GM21390 (cell line): ENCODE measurements at regions not wholly inside any gene's neighbourhood (a gene's known extent, or its start where the extent isn't known, plus 50 kb on each side); places are given as distances from the start of the nearest gene placed in this dataset.

Source experiments
- ATAC-seq: cut with Tn5 transposase; IDR thresholded peaks from one replicate; pipeline ENCODE4 v1.9.1; 2021; ENCODE audit not compliant: unreplicated experiment

DNA sequence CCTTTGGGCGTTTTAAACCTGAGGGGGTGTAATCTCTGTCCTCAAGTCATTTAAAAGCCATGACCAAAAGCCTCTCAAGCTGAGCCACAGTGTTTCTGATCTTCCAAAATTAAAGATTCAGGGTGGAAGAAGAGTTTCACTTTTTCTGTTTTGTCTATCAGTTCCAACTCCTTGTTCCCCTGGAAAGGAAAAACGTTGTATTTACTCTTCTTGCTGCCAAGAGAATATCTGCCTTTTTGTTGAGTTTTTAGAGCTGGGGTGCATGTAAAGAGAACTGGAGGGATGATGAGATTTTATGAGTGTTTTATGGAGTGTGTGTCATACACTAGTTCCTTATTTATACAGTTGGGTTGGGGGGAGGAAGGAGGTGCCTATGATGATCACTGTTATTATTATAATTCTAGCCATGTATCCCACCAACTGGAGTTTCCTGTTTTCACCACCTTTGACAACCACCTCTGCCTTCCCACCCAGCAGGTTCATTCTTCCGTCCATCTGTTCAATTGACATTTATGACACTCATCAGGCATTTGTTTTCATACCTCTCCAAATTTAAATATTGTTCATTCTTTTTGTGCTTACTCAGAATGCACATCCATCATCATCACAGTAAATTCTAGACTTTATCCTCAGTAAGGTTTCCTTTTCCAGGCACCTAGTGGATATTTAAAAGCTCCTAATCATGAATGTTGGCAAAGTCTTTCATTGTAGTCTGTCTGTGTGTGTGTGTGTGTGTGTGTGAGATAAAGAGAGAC lies 97.9 kb upstream of the MPDZ start:
- no peak for ATAC-seq

GRCh38 chr9:13372510-13372909 lies 93.0 kb upstream of the MPDZ start:
- no peak for ATAC-seq

DNA sequence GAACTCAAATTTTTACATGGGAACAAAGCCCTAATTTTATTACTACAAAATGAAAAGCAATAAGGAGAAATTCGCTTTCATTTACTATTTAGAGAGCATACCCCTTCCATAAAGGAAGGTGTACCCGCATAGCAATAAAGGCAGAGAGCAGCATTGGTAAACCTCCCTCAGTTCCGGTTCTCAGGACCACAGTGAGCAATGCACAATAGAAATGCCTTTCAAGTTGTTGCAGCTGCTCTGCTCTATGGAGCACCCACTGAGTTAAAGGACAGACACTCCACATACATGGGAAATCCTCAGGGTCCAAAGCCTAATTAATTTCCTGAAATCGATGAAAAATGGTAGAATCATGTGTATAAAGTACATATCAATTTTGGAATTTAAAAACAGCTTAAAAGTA lies 89.9 kb upstream of the MPDZ start:
- no peak for ATAC-seq

GRCh38 chr9:13367784-13368183 lies 88.3 kb upstream of the MPDZ start:
- ATAC-seq: no peak

DNA sequence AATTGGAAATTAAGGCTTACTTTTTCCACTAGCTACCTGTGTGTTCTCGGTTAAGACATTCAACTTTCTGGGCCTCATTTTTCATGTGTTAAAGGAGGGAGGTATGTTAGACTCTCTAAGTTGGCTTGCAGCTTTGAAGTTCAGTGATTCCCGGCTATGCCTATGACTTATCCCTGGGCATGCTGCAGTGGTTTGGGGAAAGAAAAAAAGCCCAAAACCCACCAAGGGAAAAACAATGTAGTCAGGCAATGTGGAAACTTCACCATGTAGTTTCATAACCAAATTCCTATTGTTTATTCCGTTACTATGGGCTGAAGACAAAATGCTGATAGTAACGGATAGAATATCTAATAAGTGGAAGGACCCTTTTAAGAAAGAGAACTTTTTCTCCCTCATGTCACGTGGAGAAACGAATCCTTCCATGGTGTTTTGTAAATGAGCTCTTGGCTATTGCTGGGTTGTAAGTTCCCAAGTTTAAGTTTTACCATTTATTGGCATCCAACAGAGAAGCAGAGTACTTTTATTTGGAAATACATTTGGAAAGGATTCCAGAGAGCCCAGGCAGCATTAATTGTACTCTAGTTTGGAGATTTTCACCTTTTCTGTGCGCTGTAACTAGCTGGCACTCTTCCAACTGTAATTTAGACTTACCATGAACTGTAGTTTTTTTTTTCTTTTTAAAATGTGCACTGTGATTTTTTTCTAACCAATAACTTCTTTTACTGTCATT lies 84.9 kb upstream of the MPDZ start:
- ATAC-seq: no peak

GRCh38 chr9:13361076-13361475 lies 81.6 kb upstream of the MPDZ start:
- ATAC-seq: no peak

- no peak for ATAC-seq
Observed at GRCh38 chr9:13360188-13360587, 80.7 kb upstream of the MPDZ start.

GRCh38 chr9:13358128-13358527 lies 78.6 kb upstream of the MPDZ start:
- ATAC-seq: no peak

DNA sequence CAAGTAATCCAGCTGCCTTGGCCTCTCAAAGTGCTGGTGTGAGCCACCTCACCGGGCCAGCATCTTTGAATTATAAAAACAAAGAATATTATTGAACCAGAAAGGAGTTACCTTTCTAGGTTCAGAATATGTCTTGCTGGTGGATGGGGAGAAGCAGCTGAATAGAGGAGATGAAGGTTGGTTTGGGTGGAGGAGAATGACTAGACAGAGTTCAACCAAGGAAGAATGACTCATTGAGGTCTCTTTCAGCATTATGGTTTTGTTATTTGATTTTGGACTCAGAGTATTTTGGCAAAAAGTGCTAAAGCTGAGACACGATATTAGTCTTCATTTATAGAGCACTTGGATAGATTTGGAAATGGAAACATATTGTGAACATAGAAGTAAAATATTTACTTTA lies 75.2 kb upstream of the MPDZ start:
- no peak for ATAC-seq

GRCh38 chr9:13352451-13352979 lies 73.0 kb upstream of the MPDZ start:
- ATAC-seq: peak; percentile 64

DNA sequence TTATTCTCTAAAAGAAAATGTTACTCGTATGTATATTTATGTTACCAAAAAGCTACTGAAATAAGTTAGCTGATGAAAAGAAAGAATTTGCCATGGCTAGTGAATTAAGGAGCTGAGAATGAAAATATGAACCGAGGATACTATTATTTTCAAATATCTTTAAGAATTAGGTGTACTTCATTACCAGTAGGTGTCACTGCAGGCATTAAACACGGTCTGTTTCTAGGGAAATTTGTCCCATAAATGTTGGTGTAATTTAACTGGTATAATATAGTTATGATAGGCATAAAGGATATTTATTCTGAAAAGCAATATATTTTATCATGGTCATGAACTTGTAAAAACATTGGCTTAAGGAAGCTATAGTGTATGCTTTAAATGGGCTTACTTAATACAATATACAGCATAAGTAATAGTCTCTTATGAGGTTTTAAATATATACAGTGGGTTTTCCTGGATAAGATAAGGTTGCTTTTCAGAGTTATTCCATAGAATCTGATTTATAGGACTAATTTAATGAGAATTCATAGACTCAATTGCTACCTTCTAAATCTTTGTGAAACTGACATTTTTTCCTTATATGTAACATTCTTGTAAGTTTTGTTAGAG lies 72.4 kb upstream of the MPDZ start:
- no peak for ATAC-seq

DNA sequence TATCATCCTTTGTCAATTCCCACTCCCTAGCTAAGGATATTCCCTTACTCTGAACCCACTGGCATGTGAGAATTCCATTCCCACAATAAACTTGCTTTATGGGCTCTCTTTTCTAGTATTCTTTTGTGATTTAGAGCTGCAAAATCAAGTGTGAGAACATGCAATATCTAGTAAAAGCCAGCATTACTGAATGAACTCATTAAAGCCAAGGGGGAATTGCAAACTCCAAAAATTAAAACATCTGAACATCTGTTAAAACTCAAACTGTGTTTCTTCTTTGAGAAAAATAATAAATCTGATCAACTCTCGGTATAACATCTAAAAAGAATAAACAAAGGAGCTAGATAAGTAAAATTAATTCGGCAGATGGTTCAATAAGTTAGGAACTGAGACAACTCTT lies 53.1 kb upstream of the MPDZ start:
- ATAC-seq: no peak

DNA sequence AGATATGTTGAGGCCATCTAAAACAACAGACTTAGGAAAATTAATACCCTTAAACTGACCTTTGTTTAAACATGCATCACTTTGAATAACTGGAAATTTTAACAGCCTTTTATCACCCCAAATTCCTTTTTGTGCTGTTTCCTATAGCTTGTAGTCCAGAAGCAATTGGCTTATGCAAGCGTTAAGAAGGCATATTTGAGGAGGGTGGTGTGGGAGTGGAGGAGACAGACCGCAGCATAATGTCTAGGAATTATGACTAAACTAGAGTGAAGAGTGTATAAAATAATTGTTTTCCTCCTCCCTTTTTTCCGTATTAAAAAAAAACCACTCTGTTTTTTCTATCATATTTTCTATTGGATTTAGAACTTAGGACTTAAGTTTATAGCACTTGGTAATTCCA lies 51.8 kb upstream of the MPDZ start:
- ATAC-seq: no peak

- ATAC-seq: no peak
Observed at GRCh38 chr9:13330396-13331004, 51.0 kb upstream of the MPDZ start.
